WI38 (cell line): ENCODE measurements at regions not wholly inside any gene's neighbourhood (a gene's known extent, or its start where the extent isn't known, plus 50 kb on each side); places are given as distances from the start of the nearest gene placed in this dataset.

ENCODE experiments used
- H3K4me3 ChIP-seq: 2 replicates; pipeline ENCODE4 v1.5.1; 2011; ENCODE audit warnings: low read depth, mild to moderate bottlenecking, control low read depth, low read length
- CTCF ChIP-seq: IDR thresholded peaks from 2 replicates; pipeline ENCODE4 v1.5.1; 2012; ENCODE audit warnings: low read depth, mild to moderate bottlenecking, control low read depth, low read length

GRCh38 chr13:90552702-90553101 is 794.8 kb upstream of the MIR17HG start:
- no peak for TF ChIP-seq CTCF
- H3K4me3 ChIP-seq, result no peak overlapping the region

- no peak for TF ChIP-seq CTCF
- H3K4me3 ChIP-seq, result no peak overlapping the region
Measured at GRCh38 chr13:90553159-90553558, 794.3 kb upstream of the MIR17HG start.

- TF ChIP-seq CTCF, result no peak
- no peak overlapping the region for H3K4me3 ChIP-seq
Measured at GRCh38 chr13:90557626-90558025, 789.9 kb upstream of the MIR17HG start.

- no peak overlapping the region for H3K4me3 ChIP-seq
- TF ChIP-seq CTCF, result no peak
Measured at GRCh38 chr13:90562443-90562842, 785.0 kb upstream of the MIR17HG start.

GRCh38 chr13:90564096-90564495 is 783.4 kb upstream of the MIR17HG start:
- no peak for TF ChIP-seq CTCF
- H3K4me3 ChIP-seq, result no peak overlapping the region

GRCh38 chr13:90564566-90564965 is 782.9 kb upstream of the MIR17HG start:
- H3K4me3 ChIP-seq, result no peak overlapping the region
- TF ChIP-seq CTCF, result no peak

GRCh38 chr13:90565985-90566713 is 781.3 kb upstream of the MIR17HG start:
- H3K4me3 ChIP-seq, result no peak overlapping the region
- TF ChIP-seq CTCF, result no peak
